Type B pancreatic cell (in vitro differentiated cells): ENCODE measurements at regions not wholly inside any gene's neighbourhood (a gene's known extent, or its start where the extent isn't known, plus 50 kb on each side); places are given as distances from the start of the nearest gene placed in this dataset.

ENCODE experiments used
- DNase-seq: peaks from one replicate; pipeline ENCODE4 v3.0.0; 2021; ENCODE audit warnings: mixed read lengths; ENCODE audit not compliant: unreplicated experiment; ENCODE audit errors: extremely low spot score
- H3K27ac Mint-ChIP-seq: 2 replicates; pipeline ENCODE4 v1.8.0; 2021; ENCODE audit warnings: mild to moderate bottlenecking, mixed read lengths
- H3K27me3 Mint-ChIP-seq: 2 replicates; pipeline ENCODE4 v1.8.0; 2021; ENCODE audit warnings: mixed read lengths
- H3K36me3 Mint-ChIP-seq: 2 replicates; pipeline ENCODE4 v1.8.0; 2021; ENCODE audit warnings: mixed read lengths
- H3K4me1 Mint-ChIP-seq: one replicate; pipeline ENCODE4 v1.8.0; 2021; ENCODE audit warnings: mixed read lengths; ENCODE audit not compliant: unreplicated experiment
- H3K4me3 Mint-ChIP-seq: 2 replicates; pipeline ENCODE4 v1.8.0; 2021; ENCODE audit warnings: mild to moderate bottlenecking, mixed read lengths
- H3K9me3 Mint-ChIP-seq: 2 replicates; pipeline ENCODE4 v1.8.0; 2021; ENCODE audit warnings: mixed read lengths
- TF ChIP-seq, protein P1 (sequence below): fragments of 200-600 bp; sonication (generic); conservative IDR thresholded peaks from 2 replicates; pipeline ENCODE4 v1.5.0; 2021; ENCODE audit warnings: antibody characterized with exemption, mild to moderate bottlenecking

DNA sequence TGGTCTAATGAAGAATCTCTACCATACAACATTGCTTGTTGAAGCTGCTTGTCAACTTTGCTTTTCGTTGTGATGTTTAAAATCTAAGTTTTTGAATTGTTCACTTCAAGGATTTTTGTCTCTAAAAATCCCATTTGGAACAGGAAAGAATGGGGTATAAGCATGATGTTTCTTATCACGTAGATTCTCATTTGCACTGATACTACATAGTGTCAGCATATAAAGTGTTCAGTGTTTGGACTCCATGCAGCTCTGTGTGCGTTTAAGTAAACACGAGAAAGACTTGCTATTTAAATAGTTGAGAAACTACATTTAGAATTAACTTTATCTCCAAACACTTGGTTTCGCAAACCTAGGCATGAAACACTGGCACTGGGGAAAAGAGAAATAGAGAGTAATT, 452.5 kb downstream of the NKX6-1 start:
- TF ChIP-seq, protein P1, sequence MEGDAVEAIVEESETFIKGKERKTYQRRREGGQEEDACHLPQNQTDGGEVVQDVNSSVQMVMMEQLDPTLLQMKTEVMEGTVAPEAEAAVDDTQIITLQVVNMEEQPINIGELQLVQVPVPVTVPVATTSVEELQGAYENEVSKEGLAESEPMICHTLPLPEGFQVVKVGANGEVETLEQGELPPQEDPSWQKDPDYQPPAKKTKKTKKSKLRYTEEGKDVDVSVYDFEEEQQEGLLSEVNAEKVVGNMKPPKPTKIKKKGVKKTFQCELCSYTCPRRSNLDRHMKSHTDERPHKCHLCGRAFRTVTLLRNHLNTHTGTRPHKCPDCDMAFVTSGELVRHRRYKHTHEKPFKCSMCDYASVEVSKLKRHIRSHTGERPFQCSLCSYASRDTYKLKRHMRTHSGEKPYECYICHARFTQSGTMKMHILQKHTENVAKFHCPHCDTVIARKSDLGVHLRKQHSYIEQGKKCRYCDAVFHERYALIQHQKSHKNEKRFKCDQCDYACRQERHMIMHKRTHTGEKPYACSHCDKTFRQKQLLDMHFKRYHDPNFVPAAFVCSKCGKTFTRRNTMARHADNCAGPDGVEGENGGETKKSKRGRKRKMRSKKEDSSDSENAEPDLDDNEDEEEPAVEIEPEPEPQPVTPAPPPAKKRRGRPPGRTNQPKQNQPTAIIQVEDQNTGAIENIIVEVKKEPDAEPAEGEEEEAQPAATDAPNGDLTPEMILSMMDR, result no peak

DNA sequence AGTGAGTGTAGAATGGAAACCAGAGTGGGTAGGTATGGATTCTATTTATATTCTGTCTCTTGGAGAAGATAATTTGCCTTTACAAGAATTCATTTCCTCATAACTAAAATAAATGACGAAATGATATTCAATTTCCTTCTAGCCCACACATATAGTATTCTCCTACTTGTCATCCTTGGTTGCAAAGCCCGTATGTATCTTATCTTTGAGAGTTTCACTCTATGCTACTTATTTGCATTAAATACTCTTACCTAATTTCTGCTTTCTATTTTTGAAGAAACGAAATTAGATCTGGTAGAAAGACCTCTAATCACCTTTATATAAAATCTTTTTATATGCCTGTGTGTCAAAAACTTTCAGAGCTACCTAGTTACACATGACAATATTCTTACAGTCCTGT, 457.7 kb downstream of the NKX6-1 start:
- Mint-ChIP-seq H3K4me1 (no peaks in the 10 kb centered on the region), H3K27ac (no peak overlapping the region), H3K4me3 (no peak overlapping the region), H3K27me3 (peaks cover 3% of the 10 kb centered on the region), H3K9me3 (no peaks in the 10 kb centered on the region), H3K36me3 (no peaks in the 10 kb centered on the region)
- DNase-seq, result no peak
- TF ChIP-seq, protein P1, result no peak

More for the DNA sequence above, 452.5 kb downstream of the NKX6-1 start:
- peaks cover 7% of the 10 kb centered on the region for H3K4me1 Mint-ChIP-seq
- H3K36me3 Mint-ChIP-seq, result no peaks in the 10 kb centered on the region
- no peak overlapping the region for H3K27ac Mint-ChIP-seq
- no peaks in the 10 kb centered on the region for H3K9me3 Mint-ChIP-seq
- no peak for DNase-seq
- H3K27me3 Mint-ChIP-seq, result no peaks in the 10 kb centered on the region
- no peak overlapping the region for H3K4me3 Mint-ChIP-seq

- H3K27ac Mint-ChIP-seq, result no peak overlapping the region
- TF ChIP-seq, protein P1, result no peak
- DNase-seq, result no peak
- no peaks in the 10 kb centered on the region for H3K9me3 Mint-ChIP-seq
- peaks cover 3% of the 10 kb centered on the region for H3K27me3 Mint-ChIP-seq
- H3K36me3 Mint-ChIP-seq, result no peaks in the 10 kb centered on the region
- no peak overlapping the region for H3K4me3 Mint-ChIP-seq
- H3K4me1 Mint-ChIP-seq, result no peaks in the 10 kb centered on the region
Observed at GRCh38 chr4:84035568-84035967, 463.5 kb downstream of the NKX6-1 start.

DNA sequence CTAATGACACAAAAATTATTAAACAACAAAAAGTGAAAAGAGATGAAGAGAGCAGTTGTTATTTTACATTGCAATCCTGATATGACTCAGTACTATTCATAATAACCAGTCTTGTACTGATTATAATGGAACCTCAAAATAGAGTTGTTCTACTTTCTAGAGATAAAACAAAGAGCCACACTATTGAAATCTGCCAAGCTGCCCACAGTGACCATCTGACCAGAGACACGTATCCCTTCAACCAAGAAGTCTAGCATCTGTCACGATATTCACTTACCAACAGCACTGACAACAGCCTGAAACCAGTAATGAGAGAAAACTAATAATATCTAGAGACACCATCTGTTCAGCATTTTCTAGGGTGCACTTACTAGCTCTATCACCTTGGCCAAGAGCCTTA, 466.7 kb downstream of the NKX6-1 start:
- H3K27ac Mint-ChIP-seq, result no peak overlapping the region
- H3K4me1 Mint-ChIP-seq, result no peaks in the 10 kb centered on the region
- H3K9me3 Mint-ChIP-seq, result peaks cover 1% of the 10 kb centered on the region
- H3K27me3 Mint-ChIP-seq, result no peaks in the 10 kb centered on the region
- TF ChIP-seq, protein P1, result no peak
- no peaks in the 10 kb centered on the region for H3K36me3 Mint-ChIP-seq
- no peak overlapping the region for H3K4me3 Mint-ChIP-seq
- DNase-seq, result no peak

GRCh38 chr4:84031401-84031800, 467.7 kb downstream of the NKX6-1 start:
- Mint-ChIP-seq H3K27ac (no peak overlapping the region), H3K4me3 (no peak overlapping the region), H3K9me3 (peaks cover 3% of the 10 kb centered on the region), H3K36me3 (no peaks in the 10 kb centered on the region), H3K4me1 (no peaks in the 10 kb centered on the region), H3K27me3 (no peaks in the 10 kb centered on the region)
- TF ChIP-seq, protein P1, result no peak
- no peak for DNase-seq

DNA sequence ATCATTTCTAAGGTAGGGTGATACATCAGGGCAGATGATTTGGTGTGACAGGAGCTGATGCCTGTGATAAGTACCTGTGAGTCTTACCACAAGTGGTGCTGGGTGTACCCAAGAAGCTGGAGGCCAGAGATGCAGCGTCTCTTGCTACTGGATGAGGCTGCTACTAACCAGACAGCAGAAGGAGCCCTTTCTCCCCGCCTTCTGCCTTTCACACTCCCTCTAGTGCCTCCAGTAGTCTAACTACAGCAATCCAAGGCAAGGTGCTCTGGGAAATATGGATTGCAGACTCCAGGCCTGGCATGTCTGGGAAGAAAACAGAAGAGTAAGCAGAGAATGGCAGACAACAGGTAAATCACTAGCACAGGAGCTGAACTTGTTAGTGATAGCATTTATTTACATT, 470.8 kb downstream of the NKX6-1 start:
- peaks cover 3% of the 10 kb centered on the region for H3K4me1 Mint-ChIP-seq
- no peaks in the 10 kb centered on the region for H3K27me3 Mint-ChIP-seq
- H3K36me3 Mint-ChIP-seq, result no peaks in the 10 kb centered on the region
- no peak for DNase-seq
- no peak overlapping the region for H3K4me3 Mint-ChIP-seq
- no peak overlapping the region for H3K27ac Mint-ChIP-seq
- peaks cover 3% of the 10 kb centered on the region for H3K9me3 Mint-ChIP-seq
- TF ChIP-seq, protein P1, result no peak
